ENCODE measurements at regions not wholly inside any gene's neighbourhood (a gene's known extent, or its start where the extent isn't known, plus 50 kb on each side); places are given as distances from the start of the nearest gene placed in this dataset.

GRCh38 chr12:31790759-31791158 is 61.9 kb upstream of the AMN1 start:
- H3K27me3 ChIP-seq (ENCODE audit: insufficient read depth, low read depth, severe bottlenecking): no peaks in the 10 kb centered on the region
- no peak for DNase-seq
- no peaks in the 10 kb centered on the region for H3K9me3 ChIP-seq (ENCODE audit: severe bottlenecking)
- TF ChIP-seq CTCF (IDR thresholded peaks at IDR 0.05; ENCODE audit: low read depth, low read length): no peak
- no peak overlapping the region for H3K4me3 ChIP-seq (ENCODE audit: low read depth, low read length)
- H3K27ac ChIP-seq: no peak overlapping the region
- H3K36me3 ChIP-seq: no peaks in the 10 kb centered on the region

DNA sequence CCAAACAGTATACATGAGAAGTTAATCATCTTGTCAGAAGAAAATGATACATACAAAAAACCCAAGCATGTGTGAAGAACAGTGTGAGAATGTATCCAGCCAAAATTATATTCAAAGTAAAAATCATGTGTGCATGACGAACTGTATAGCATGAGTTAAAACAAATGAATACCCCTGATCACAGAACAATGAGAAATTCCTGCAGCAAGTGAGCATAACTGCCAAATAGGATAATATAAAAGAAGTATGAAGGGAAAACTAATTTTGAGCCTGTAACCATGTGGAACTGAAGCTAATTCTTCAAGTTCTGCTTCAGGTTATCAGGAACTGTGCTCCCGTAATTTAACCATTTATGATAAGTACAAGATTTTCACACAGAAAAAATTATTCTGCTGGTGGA is 56.5 kb upstream of the AMN1 start:
- no peak for DNase-seq
- no peaks in the 10 kb centered on the region for H3K9me3 ChIP-seq (ENCODE audit: severe bottlenecking)
- H3K27me3 ChIP-seq (ENCODE audit: insufficient read depth, low read depth, severe bottlenecking): no peaks in the 10 kb centered on the region
- H3K27ac ChIP-seq: no peak overlapping the region
- no peaks in the 10 kb centered on the region for H3K36me3 ChIP-seq
- TF ChIP-seq CTCF (IDR thresholded peaks at IDR 0.05; ENCODE audit: low read depth, low read length): no peak
- H3K4me3 ChIP-seq (ENCODE audit: low read depth, low read length): no peak overlapping the region

DNA sequence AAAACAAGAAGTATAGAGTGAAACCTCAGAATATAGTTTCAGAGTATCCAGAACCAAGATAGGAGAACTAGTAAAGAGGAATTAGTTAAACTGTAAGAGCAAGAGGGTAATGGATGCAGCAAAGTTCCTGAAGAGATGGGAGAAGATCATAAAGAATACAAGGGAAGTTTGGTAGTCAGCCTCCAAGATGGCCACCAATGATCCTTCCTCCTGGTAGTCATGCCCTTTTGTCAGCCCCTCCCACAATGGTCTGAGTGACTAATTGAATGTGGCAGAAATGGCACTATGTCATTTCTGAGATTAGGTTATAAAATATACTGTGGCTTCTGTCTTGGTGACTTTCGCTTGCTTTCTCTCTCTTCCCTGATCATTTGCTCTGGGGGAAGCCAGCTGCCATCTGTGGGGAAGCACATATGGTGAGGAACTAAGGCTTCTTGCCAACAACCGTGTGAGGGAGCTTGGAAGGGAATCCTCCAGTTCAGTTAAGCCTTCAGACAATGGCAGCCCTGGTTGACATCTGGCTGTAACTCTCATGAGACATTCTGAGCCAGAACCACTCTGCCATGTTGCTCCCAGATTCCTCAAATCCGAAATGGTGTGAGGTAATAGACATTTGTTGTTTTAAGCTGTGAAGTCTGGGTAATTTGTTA is 55.3 kb upstream of the AMN1 start:
- Histone ChIP-seq H3K27ac (no peak overlapping the region), H3K9me3 (ENCODE audit: severe bottlenecking) (no peaks in the 10 kb centered on the region), H3K4me3 (ENCODE audit: low read depth, low read length) (no peak overlapping the region), H3K36me3 (no peaks in the 10 kb centered on the region), H3K27me3 (ENCODE audit: insufficient read depth, low read depth, severe bottlenecking) (no peaks in the 10 kb centered on the region)
- TF ChIP-seq CTCF (IDR thresholded peaks at IDR 0.05; ENCODE audit: low read depth, low read length): no peak
- peak; percentile 22 for DNase-seq

- no peak overlapping the region for H3K27ac ChIP-seq
- DNase-seq: no peak
- H3K9me3 ChIP-seq (ENCODE audit: severe bottlenecking): no peaks in the 10 kb centered on the region
- no peak overlapping the region for H3K4me3 ChIP-seq (ENCODE audit: low read depth, low read length)
- H3K36me3 ChIP-seq: no peaks in the 10 kb centered on the region
- no peaks in the 10 kb centered on the region for H3K27me3 ChIP-seq (ENCODE audit: insufficient read depth, low read depth, severe bottlenecking)
- TF ChIP-seq CTCF (IDR thresholded peaks at IDR 0.05; ENCODE audit: low read depth, low read length): no peak
Measured at GRCh38 chr12:31783556-31783955, 54.7 kb upstream of the AMN1 start.

DNA sequence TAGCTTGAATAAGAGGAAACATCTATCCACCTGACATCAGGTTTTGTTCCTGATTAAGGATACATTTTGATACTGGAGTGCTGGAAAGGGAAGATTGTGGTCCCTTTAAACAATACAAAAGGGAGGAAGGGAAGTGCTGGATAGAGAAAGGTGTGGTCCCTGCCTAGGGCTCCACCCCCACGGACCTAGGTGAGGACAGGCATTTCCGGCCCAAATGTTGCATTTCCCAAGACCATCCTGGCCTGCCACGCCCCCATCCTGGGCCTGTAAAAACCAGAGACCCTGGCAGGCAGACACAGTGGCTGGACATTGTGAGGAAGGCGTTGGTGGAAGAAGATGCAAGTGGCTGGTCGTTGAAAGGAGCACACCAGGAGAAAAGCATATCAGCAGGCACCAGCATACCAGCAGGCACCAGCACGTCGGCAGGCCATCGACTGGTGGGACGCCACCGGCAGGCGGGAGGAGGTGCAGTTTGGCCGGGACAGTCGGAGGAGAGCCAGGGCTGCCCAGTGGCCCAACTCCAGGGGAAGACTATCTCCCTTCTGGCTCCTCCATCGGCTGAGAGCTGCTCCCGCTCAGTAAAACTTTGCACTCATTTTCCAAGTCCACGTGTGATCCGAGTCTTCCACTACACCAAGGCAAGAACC is 53.2 kb upstream of the AMN1 start:
- TF ChIP-seq CTCF (IDR thresholded peaks at IDR 0.05; ENCODE audit: low read depth, low read length): no peak

GRCh38 chr12:31780096-31780495 is 51.3 kb upstream of the AMN1 start:
- Histone ChIP-seq H3K36me3 (no peaks in the 10 kb centered on the region), H3K27ac (no peak overlapping the region), H3K4me3 (ENCODE audit: low read depth, low read length) (no peak overlapping the region), H3K9me3 (ENCODE audit: severe bottlenecking) (no peaks in the 10 kb centered on the region), H3K27me3 (ENCODE audit: insufficient read depth, low read depth, severe bottlenecking) (no peaks in the 10 kb centered on the region)
- TF ChIP-seq CTCF (IDR thresholded peaks at IDR 0.05; ENCODE audit: low read depth, low read length): no peak
- DNase-seq: no peak

More for the DNA sequence above, 53.2 kb upstream of the AMN1 start:
- H3K27me3 ChIP-seq (ENCODE audit: insufficient read depth, low read depth, severe bottlenecking): no peaks in the 10 kb centered on the region
- H3K36me3 ChIP-seq: no peaks in the 10 kb centered on the region
- DNase-seq: no peak
- no peak overlapping the region for H3K27ac ChIP-seq
- H3K9me3 ChIP-seq (ENCODE audit: severe bottlenecking): no peaks in the 10 kb centered on the region
- no peak overlapping the region for H3K4me3 ChIP-seq (ENCODE audit: low read depth, low read length)
